PC-3 (cell line): ENCODE measurements at regions not wholly inside any gene's neighbourhood (a gene's known extent, or its start where the extent isn't known, plus 50 kb on each side); places are given as distances from the start of the nearest gene placed in this dataset.

Experiments
- ATAC-seq: fragments of 200-7000 bp; cut with Tn5 transposase; 2 replicates; pipeline ENCODE4 v1.9.1; 2020; ENCODE audit warnings: mild to moderate bottlenecking, moderate library complexity
- BruUV-seq: library from RNA; stranded (reverse); fragments of 400-500 nt; replicated peaks from 2 replicates; lab custom pipeline; 2021; lab: Mats Ljungman, UMichigan
- CTCF ChIA-PET: fragments of 300-600 bp; sonication (Branson Sonifier 250); formaldehyde crosslinking; loops from one replicate; lab custom pipeline; 2022; ENCODE audit warnings: antibody characterized with exemption; lab: Charles Lee
- POLR2A ChIA-PET: fragments of 300-600 bp; sonication (Branson Sonifier 250); formaldehyde crosslinking; loops from one replicate; lab custom pipeline; 2022; ENCODE audit warnings: antibody characterized with exemption; ENCODE audit not compliant: unreplicated experiment; lab: Charles Lee
- DNase-seq: peaks from one replicate; pipeline ENCODE4 v3.0.0-alpha.2; 2015
- H2AFZ ChIP-seq: fragments of 300-600 bp; sonication (generic); 2 replicates; pipeline ENCODE4 v1.6.0; 2016; ENCODE audit warnings: antibody characterized with exemption, low read length
- H3F3A ChIP-seq: fragments of 300-600 bp; sonication (generic); one replicate; pipeline ENCODE4 v1.6.0; 2017; ENCODE audit warnings: antibody characterized with exemption, low read length, control low read depth, mild to moderate bottlenecking; ENCODE audit not compliant: unreplicated experiment
- H3K27ac ChIP-seq: fragments of 300-600 bp; sonication (generic); 2 replicates; pipeline ENCODE4 v1.5.1; 2016; ENCODE audit warnings: mild to moderate bottlenecking, low read length
- H3K27me3 ChIP-seq: fragments of 300-600 bp; sonication (generic); 2 replicates; pipeline ENCODE4 v1.6.1; 2016; ENCODE audit warnings: low read length, mixed read lengths
- H3K36me3 ChIP-seq: fragments of 300-600 bp; sonication (generic); 2 replicates; pipeline ENCODE4 v1.6.1; 2016; ENCODE audit warnings: low read depth, mixed run types, low read length, mixed read lengths
- H3K4me1 ChIP-seq: fragments of 300-600 bp; sonication (generic); 2 replicates; pipeline ENCODE4 v1.5.1; 2016; ENCODE audit warnings: low read length; ENCODE audit not compliant: insufficient read depth
- H3K4me2 ChIP-seq: fragments of 300-600 bp; sonication (generic); 2 replicates; pipeline ENCODE4 v1.6.0; 2016; ENCODE audit warnings: low read length
- H3K4me3 ChIP-seq: fragments of 300-600 bp; sonication (generic); 2 replicates; pipeline ENCODE4 v1.5.1; 2016; ENCODE audit warnings: mild to moderate bottlenecking, low read length, mixed read lengths
- H3K79me2 ChIP-seq: fragments of 300-600 bp; sonication (generic); 2 replicates; pipeline ENCODE4 v1.6.1; 2017; ENCODE audit warnings: low read length, mixed read lengths
- H3K9ac ChIP-seq: fragments of 300-600 bp; sonication (generic); 2 replicates; pipeline ENCODE4 v1.6.0; 2016; ENCODE audit warnings: mild to moderate bottlenecking, low read length
- H3K9me2 ChIP-seq: fragments of 300-600 bp; sonication (generic); replicated peaks from 2 replicates; pipeline ENCODE4 v1.6.1; 2016; ENCODE audit warnings: mixed run types, low read length, mixed read lengths
- H3K9me3 ChIP-seq: fragments of 300-600 bp; sonication (generic); 2 replicates; pipeline ENCODE4 v1.6.1; 2016; ENCODE audit warnings: low read length, mixed read lengths
- H4K20me1 ChIP-seq: fragments of 300-600 bp; sonication (generic); 2 replicates; pipeline ENCODE4 v1.6.1; 2016; ENCODE audit warnings: low read length, mixed read lengths
- CTCF ChIP-seq: fragments of 300-600 bp; sonication (generic); conservative IDR thresholded peaks from 2 replicates; pipeline ENCODE4 v1.5.1; 2017; ENCODE audit warnings: antibody characterized with exemption, low read depth, mild to moderate bottlenecking, low read length
- EZH2 ChIP-seq: fragments of 300-600 bp; sonication (generic); IDR thresholded peaks from one replicate; pipeline ENCODE4 v1.6.1; 2017; ENCODE audit warnings: antibody characterized with exemption, mild to moderate bottlenecking, low read length; ENCODE audit not compliant: unreplicated experiment
- EZH2phosphoT487 ChIP-seq: fragments of 300-600 bp; sonication (generic); IDR thresholded peaks from 2 replicates; pipeline ENCODE4 v1.6.1; 2018; ENCODE audit warnings: mild to moderate bottlenecking, antibody characterized with exemption, low read length, borderline replicate concordance
- intact Hi-C: fragments of 100-400 bp; cut with micrococcal nuclease; formaldehyde crosslinking; loops from 2 replicates; pipeline ENCODE4 v1.9.0; 2023

- Histone ChIP-seq H3K4me2 (no peak overlapping the region), H3K36me3 (no peaks in the 10 kb centered on the region), H2AFZ (no peak overlapping the region), H3K4me1 (peaks cover 12% of the 10 kb centered on the region), H4K20me1 (no peaks in the 10 kb centered on the region), H3F3A (no peaks in the 10 kb centered on the region), H3K27me3 (no peaks in the 10 kb centered on the region), H3K4me3 (no peak overlapping the region), H3K27ac (no peak overlapping the region), H3K9ac (no peak overlapping the region), H3K9me3 (no peaks in the 10 kb centered on the region), H3K79me2 (no peaks in the 10 kb centered on the region), H3K9me2 (no peaks in the 10 kb centered on the region)
- intact Hi-C loops = no loop called here
- ChIA-PET CTCF (no interaction called here), POLR2A (no interaction called here)
- ATAC-seq (peak; percentile 56), DNase-seq (peak; percentile 33)
- BruUV-seq = no TSS peak
- TF ChIP-seq EZH2 = no peak
- no peak for TF ChIP-seq CTCF
- TF ChIP-seq EZH2phosphoT487 = no peak
These were observed 687.0 kb upstream of the C9orf72 start for GRCh38 chr9:28260330-28260729.

- no peaks in the 10 kb centered on the region for H3K9me3 ChIP-seq
- peak overlapping the region; percentile 40 for H3K27ac ChIP-seq
- H3F3A ChIP-seq = no peaks in the 10 kb centered on the region
- H3K9me2 ChIP-seq = no peaks in the 10 kb centered on the region
- H3K79me2 ChIP-seq = no peaks in the 10 kb centered on the region
- no peaks in the 10 kb centered on the region for H4K20me1 ChIP-seq
- H3K36me3 ChIP-seq = no peaks in the 10 kb centered on the region
- intact Hi-C loops = no loop called here
- no peak for TF ChIP-seq EZH2
- no peak for TF ChIP-seq CTCF
- no peak for TF ChIP-seq EZH2phosphoT487
- peak overlapping the region; percentile 27; the same call in 1 of the 2 replicates for H2AFZ ChIP-seq
- ATAC-seq (peak; percentile 88), DNase-seq (peak; percentile 77)
- ChIA-PET CTCF (no interaction called here), POLR2A (interaction anchor here (0.6 kb wide), 1 partner anchor 92 kb away, joined by 4 read pairs; no protein-coding TSS in a partner anchor)
- peaks cover 12% of the 10 kb centered on the region for H3K4me1 ChIP-seq
- no peak overlapping the region for H3K9ac ChIP-seq
- peak overlapping the region; percentile 39; the same call in 1 of the 2 replicates for H3K4me2 ChIP-seq
- no peaks in the 10 kb centered on the region for H3K27me3 ChIP-seq
- H3K4me3 ChIP-seq = no peak overlapping the region
- no TSS peak for BruUV-seq
These were observed 691.1 kb upstream of the C9orf72 start for GRCh38 chr9:28264368-28264767.

GRCh38 chr9:28267351-28267750 is 694.1 kb upstream of the C9orf72 start:
- DNase-seq = no peak
- H3K4me2 ChIP-seq = no peak overlapping the region
- H3K79me2 ChIP-seq = no peaks in the 10 kb centered on the region
- H3K27me3 ChIP-seq = no peaks in the 10 kb centered on the region
- H3K4me3 ChIP-seq = no peak overlapping the region
- no peaks in the 10 kb centered on the region for H3K9me3 ChIP-seq
- no peak overlapping the region for H2AFZ ChIP-seq
- H3K9me2 ChIP-seq = no peaks in the 10 kb centered on the region
- no TSS peak for BruUV-seq
- ChIA-PET CTCF (no interaction called here), POLR2A (no interaction called here)
- H3K27ac ChIP-seq = no peak overlapping the region
- H4K20me1 ChIP-seq = no peaks in the 10 kb centered on the region
- H3K36me3 ChIP-seq = no peaks in the 10 kb centered on the region
- peaks cover 12% of the 10 kb centered on the region for H3K4me1 ChIP-seq
- no peaks in the 10 kb centered on the region for H3F3A ChIP-seq
- intact Hi-C loops = no loop called here
- ATAC-seq = no peak
- TF ChIP-seq EZH2 = no peak
- no peak for TF ChIP-seq CTCF
- no peak for TF ChIP-seq EZH2phosphoT487
- no peak overlapping the region for H3K9ac ChIP-seq
